HG02678 (cell line): ENCODE measurements at regions not wholly inside any gene's neighbourhood (a gene's known extent, or its start where the extent isn't known, plus 50 kb on each side); places are given as distances from the start of the nearest gene placed in this dataset.
"Not testable (repeated sequence)": the region's sequence is repeated elsewhere in the genome, so short reads cannot be mapped to it uniquely, and the experiment has no call there.

Experiments used
- ATAC-seq: cut with Tn5 transposase; IDR thresholded peaks from one replicate; pipeline ENCODE4 v1.9.1; 2021; ENCODE audit warnings: mild to moderate bottlenecking, moderate library complexity; ENCODE audit not compliant: unreplicated experiment

DNA sequence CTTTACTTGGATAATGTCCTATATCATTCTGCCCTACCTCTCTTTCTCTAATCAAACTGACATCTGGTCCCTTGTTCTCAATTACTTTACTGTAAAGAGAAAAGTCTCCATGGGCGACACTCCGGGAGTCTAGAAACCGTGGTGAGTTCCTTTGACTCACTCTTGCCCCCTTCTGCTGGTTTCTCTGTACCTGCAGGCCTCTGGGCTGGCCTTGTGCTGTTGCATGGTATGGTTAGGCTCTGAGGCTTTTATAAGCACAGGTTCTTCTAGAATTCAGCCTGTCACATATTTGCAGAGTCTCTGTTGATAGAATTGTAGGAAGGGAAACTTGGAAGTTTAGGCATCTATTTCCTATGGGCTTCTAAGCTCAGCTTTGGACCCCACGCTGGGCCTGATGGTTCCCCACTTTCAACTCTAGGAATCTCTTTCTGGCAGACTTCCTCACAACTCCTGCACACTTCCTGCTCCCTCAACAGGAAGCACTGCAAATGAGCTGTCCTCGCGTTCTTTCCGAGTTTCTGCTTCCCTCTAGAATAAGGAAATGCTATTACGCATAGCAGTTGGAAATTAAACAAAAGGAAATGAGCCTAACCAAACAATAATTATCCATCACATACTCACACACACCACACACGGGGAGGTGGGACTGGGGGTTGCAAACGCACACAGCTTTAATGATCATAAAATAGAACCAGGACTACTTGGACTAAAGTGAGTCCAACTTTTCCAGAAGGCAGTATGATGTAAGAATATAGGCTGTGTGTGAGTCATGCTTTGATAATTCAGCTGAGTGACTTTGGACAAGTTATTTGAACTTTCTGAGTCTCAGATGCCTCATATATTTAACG is 683.3 kb downstream of the QKI start:
- ATAC-seq = no peak

DNA sequence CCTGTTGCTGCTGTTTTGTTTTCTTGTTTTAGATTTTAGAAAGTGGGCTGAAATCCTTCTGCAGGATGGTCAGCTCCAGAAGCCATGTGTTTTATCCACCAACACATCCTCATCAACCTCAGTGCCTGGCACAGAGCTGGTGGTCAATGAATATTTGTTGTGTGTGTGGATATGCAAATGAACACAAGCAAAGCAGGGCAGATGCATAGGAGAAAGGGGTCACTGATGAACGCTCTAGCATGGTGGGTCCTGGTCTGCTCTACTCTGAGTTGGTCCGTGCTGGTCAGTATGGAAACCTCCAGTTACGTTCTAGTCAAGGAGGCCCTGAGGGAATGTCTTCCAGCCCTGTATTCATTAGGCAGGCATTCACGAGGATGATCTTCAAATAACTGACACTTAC is 682.5 kb downstream of the QKI start:
- no peak for ATAC-seq

DNA sequence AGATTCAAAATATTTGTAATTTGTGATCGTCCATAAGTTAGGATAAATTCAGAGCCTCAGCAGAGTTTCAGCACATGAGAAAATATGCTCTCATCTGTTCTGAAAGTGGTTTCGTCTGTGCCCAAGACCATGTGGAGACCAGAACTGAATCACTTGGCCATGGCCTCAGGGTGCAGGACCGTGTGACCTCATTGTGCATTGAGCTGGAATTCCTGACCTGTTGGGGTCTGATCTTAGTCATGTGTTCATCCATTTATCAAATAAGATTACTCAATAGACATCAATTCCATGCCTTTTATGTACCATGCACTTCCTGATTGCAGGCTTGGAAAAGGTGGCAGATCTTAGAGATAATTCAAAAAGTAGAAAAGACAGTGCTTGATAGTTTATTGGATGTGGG is 680.5 kb downstream of the QKI start:
- no peak for ATAC-seq

DNA sequence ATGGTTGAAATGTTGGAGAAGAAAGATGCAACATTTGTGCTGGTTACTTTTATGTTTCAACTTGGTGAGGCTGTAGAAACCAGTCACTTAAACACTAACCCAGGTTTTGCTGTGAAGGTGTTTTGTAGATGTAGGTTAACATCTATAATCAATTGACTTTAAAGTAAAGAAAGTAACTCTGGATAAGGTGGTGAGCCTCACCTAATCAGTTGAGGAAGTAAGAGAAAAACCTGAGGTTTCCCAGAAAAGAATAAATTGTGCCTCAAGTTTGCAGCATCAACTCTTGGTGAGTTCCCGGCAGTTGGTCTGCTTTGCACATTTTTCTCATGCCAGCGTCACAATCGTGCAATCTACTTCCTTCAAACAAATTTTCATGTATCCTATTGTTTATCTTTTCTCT is 673.4 kb downstream of the QKI start:
- ATAC-seq = no peak

DNA sequence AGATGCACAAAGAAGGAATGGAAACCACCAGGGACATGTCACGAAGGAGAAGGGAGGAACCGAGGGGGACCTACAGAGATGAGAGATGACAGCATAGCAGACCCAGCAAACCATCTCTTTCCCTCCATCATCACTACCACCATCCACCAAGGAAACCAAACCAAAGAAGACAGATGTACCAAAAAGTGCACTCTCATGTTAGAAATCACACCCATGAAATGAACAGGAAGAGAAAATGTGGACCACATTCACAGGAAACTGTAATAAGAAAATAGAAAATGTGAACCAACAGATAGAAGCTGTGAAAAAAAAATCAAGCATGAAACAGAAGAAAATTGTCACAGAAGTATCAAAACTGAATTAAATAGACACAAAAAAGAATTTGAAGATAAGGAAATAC is 672.7 kb downstream of the QKI start:
- ATAC-seq = no peak

DNA sequence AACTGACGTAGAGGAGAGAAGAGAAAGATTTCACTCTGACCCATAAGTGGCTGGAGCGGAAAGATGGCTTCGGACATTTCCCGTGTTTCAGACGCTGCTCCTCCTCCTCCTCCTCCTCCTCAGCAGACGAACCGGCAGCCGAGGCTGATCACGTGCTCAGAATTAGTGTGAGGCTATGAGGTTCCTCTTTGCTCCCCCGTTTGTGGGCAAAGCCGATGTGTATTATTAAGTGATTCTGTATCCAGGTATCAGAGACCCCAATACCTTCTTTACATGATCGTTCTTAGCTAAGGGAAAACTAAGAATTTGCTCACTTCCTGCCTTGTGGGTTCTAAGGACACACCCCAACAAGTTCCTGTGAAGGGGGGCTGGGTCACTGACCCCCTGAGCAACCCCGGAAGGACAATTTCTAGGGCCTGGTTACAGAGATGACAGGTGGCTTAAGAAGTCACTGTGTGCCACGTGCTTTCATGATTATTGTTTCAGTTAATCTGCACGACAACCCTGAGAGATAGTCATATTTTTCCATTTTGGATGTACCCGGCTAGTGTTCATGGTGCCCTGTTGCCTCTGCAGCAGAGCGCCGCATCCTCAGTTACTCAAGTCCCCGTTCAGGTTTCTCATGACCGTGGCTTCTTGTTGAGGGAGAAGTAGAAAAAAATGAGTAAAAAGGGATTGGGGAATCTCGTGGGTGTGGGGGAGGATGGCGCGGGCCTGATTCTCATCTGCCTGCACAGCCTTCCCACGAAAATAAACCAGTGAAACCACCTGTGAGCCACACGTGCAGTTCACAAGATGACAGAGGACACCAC is 671.8 kb downstream of the QKI start:
- no peak for ATAC-seq

DNA sequence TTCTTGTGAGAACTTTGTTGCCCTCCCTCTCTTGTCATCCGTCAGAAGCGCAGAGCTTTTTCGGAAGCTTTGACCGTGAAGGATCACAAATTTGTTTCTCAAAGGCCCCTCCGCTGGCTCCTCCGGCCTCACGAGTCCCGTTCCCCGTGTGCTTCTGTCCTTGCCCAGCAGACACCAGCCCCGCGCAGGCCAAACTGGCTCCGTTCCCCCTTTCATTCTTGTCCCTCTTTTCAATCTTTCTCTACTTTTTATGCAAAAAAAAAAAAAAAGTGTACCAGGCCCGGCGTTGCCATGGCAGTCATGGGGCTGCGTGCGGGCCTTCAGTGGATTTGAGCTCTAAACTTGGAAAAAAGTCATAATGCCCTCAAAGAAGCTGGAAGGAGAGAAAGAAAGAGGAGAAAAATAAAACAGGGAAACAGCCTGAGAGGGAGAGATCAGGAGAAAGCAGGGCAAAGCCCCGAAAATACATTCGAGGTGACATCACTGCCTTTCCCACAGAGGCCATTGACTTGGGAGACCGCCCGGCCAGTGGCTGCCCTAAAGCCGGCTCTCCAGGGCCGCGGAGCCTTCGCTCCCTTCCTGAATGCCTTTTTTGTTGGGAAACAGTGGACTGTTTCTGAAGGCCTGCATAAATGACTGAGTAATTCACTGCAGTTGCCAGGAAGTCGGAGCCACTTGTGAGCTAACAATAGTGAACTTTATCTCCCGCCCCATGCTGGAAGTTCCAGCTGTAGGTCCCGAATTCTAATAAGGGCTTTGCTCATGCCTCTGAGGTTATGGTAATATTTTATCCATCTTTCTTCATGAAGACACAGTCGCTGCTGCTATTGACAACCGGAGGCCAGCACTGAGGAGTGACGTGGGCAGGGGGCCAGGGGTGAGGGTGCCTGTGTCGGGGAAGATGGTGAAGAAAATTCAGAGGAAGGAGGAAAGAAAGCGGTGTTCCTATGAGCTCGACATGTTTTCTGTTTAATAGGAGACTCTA is 670.9 kb downstream of the QKI start:
- ATAC-seq = no peak

DNA sequence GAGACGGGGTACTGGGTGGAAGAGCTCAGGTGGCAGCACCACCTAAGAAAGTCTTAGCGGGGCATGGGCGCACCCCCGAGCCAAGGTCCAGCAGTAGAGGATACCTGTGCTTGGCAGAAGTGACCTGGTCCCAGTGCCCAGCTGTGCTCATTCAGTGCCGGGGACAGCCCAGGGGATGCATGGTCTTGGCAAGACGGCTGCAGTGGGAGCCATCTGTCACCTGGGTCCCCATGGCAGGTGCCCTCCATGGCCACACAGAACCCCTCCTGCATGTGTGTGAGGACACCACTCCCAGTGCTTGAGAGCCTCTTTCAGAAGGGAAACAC is 664.7 kb downstream of the QKI start:
- ATAC-seq = no peak

DNA sequence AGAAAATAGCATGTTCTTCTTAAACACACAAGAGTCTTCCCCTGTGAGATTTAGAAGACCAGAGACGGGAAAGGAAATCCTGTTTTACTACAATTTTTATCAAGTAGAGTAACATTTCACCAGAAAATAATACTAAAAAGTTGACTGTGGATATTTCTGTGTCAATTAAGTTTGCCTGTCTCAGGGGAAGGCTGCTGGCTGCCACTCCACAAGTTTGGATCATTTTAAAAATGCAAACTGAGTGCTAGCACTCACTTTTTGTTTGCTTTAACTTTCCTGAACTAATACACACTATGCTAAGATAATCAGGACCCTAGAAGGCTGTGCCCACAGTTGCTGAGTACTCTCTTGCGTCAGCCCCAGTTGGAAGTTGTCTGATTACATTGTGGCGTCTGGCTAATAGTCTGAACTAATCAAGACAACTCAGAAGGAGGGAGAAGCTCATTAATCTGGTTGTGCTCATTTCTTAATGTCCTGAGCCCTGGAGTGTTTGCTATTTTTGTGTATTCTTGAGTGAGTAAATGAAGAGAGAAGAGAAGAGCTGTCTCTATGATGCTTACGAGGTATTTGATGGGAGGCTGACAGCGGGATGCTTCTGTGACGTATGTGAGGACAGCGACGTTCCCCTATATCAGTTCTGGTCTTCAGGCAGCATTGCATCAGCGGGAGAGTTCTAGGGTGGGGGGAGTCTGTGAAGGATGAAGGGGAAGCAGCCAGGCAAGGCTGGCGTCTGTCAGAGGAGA is 664.2 kb downstream of the QKI start:
- no peak for ATAC-seq

DNA sequence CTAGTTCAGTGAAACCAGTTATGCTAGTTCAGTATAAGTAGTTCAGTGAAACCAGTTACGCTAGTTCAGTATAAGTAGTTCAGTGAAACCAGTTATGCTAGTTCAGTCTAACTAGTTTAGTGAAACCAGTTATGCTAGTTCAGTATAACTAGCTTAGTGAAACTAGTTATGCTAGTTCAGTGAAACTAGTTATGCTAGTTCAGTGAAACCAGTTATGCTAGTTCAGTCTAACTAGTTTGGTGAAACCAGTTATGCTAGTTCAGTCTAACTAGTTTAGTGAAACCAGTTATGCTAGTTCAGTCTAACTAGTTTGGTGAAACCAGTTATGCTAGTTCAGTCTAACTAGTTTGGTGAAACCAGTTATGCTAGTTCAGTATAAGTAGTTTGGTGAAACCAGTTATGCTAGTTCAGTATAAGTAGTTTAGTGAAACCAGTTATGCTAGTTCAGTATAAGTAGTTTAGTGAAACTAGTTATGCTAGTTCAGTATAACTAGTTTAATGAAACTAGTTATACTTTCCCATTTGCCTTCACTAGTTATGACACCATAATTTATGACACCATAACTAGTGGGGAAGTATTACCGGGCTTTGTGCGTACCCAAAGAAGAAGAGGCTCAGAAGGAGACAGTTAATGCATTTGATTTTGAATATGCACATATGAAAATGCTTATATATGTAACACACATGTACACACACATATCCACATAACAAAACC is 662.5 kb downstream of the QKI start:
- ATAC-seq = not testable (repeated sequence)

DNA sequence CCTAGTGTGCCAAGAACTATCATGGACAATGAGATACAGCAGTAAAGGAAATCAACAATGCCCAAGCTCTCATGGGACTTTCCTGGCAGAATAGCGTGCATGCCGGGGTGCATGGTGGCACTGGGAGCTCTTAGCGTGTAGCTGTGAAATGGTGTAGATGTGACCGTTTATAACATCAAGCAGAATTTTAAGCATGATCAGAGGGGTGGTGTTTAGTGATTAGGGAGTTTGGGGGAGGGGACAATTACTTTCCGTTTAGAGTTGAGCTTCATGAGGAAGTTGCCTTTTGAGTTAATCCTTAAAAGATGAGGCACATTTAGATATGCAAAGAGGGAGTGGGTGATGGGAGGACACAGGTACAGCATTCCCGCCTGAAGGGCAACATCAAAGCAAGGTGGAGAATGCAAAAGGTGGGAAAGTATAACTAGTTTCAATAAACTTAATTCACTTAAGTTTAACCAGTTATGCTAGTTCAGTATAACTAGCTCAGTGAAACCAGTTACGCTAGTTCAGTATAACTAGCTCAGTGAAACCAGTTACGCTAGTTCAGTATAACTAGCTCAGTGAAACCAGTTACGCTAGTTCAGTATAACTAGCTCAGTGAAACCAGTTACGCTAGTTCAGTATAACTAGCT is 661.6 kb downstream of the QKI start:
- ATAC-seq = no peak

DNA sequence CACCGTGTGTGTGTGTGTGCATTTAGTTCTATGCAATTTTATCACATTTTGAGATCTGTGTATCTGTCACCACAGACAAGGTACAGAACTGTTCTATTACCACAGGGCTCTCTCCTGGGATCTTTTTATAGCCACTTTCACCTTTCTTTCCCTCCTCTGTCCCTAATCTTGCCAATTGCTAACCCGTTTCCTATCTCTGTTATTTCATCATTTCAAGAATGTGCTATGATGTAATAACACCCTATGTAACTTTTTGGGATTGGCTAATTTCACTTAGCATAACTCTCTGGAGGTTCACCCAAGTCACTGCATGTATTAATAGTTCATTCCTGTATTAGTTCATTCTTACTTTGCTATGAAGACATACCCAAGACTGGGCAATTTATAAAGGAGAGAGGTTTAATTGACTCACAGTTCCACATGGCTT is 657.7 kb downstream of the QKI start:
- no peak for ATAC-seq

DNA sequence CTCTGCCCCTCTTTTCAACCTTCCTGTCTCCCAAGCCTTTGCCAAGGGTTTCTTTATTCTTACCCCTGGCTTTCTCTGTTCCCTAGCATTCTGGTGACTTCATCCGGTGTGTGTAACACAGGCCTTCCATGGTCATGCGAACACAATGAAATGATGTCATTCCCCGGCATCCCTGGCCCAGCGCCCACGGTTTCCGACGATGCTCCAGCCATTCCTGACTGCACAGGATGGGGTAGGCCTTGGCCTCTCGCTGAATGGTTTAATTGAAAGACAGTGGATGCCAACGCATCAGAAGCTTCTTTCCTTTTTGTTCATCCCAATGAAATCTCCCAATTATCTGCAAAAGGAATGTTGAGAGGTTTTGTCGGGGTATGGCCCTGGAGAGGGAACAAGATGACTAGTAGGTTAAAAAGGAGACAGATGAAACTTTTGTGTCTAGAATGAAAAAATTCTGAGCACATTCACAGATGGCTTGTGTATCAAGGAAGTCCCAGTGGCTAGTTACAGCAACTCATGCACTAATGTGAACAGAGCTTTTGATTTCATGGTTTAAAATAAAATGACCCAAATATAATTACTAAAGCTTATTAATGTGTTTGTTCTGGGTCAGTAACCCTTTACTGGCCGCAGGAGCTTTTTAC is 655.0 kb downstream of the QKI start:
- ATAC-seq = no peak

DNA sequence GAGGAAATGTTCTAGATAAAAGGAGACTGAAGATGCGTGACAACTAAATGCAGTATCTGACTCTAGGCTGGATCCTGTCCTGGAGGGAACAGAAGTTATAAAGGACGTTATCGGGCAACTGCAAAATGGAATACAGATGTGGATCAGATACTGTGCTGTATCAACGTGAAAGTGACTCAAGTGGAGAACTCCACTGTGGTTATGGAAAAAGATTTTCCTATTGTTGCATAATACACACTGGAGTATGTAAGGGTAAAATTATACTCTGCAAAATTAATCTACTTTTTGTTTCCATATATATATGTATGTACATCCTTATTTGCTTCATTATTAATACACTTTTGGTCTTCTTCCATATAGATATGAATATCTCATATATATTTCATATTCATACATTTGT is 654.0 kb downstream of the QKI start:
- ATAC-seq = no peak

DNA sequence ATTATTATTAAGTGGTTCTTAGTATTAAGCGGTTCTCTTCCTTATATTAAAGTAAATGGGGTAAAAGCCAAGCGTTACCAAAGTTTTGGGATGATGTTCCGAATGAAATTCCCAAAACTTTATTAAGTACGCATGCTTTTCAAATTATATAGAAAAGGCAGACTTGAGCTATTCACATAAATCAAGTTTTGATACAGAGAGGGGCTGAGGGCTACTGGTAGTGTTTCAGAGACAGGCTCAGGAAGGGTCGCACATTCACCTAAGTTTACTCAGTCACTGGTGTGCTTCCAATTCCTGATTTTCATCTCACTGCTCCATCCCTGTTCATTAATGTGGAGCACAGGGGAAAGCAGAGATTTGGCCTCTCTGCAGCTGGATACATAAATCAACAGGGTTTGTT is 652.2 kb downstream of the QKI start:
- ATAC-seq = no peak

DNA sequence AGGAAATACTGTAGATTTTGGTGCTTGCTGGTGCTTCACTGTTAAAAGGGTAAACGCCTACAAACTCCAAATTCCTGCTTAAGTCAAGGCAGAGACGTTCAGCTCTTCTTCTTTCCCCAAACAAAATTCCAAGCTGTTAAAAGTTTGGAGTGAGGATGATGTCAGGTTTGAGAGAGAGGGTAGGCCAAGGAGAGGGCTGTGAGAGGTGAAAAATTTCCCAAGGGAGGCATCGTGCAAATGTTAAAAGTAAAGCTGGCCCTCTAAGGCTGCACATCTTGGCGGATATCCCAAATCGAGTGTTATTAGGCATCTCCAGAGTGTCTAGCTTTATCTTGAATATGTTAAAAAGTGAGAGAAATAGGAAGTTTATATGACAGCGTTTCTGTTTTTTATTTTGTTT is 651.8 kb downstream of the QKI start:
- ATAC-seq = no peak

DNA sequence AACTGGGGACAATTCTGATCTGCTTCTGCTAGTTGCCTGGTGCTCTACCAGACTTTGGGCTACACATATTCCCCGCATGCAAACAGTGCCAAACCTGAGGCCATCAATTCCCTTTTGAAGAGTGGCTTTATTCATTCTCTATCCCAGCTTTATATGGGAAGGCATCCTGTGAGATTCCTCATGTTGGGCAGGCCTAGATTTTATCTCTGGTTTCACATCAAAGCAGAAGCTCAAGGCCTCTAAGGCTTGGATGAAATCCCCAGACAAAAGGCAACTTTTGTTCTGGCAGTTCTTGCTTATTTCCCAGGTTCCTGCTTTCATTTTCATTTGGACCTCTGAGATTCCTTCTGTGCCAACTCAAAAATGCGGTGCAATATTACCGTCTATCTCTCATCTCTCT is 648.8 kb downstream of the QKI start:
- ATAC-seq = no peak

DNA sequence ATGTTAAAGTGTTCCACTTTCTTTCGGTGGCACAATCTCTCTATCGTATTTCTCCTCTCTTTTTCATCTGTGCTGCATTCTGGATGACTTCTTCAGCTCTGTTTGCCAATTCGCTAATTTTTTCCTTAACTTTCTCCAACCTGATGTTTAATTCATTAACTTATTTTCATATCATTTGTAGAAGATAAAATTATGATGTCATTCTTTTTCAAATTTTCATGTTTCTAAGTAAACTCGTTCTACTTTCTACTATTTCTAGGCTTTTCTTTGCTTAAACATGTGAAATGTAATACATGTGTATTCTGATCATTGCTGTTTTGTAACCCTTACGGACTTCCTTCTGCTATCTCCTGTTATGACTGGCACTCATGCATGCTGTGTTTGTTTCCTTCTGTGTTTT is 648.4 kb downstream of the QKI start:
- ATAC-seq = no peak

DNA sequence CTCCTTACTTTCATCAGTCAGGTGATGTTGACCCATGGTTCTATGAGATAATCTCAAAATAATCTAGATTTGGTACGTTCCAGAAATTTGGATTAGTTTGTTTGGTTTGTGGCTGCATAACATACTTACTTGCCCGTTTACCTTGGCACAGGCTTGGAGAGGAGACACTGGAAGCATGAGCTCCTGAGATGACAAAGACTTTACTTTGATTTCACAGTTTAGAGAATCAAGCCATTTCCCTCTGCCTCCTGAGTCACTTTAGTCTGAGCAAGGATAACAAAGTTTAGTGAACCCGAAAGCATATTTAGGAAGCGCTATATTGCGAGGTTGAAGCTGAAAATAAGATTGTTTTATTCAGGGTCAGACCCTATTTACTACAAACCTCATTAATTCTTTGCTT is 643.4 kb downstream of the QKI start:
- ATAC-seq = no peak
